GM23338 (cell line): ENCODE measurements at regions not wholly inside any gene's neighbourhood (a gene's known extent, or its start where the extent isn't known, plus 50 kb on each side); places are given as distances from the start of the nearest gene placed in this dataset.

Source experiments
- ATAC-seq: fragments of 200-7000 bp; cut with Tn5 transposase; 3 replicates; pipeline ENCODE4 v1.9.1; 2020
- DNase-seq: peaks from one replicate; pipeline ENCODE4 v3.0.0-alpha.2; 2015; ENCODE audit warnings: low spot score
- H2AFZ ChIP-seq: fragments of 200-600 bp; sonication (generic); 2 replicates; pipeline ENCODE4 v1.8.0; 2016; ENCODE audit warnings: antibody characterized with exemption, mild to moderate bottlenecking, moderate library complexity
- H3F3A ChIP-seq: fragments of 200-600 bp; sonication (generic); replicated peaks from 2 replicates; pipeline ENCODE4 v1.8.0; 2017; ENCODE audit warnings: antibody characterized with exemption, mixed run types, low read depth
- H3K27ac ChIP-seq: fragments of 200-600 bp; sonication (generic); 2 replicates; pipeline ENCODE4 v1.6.1; 2016; ENCODE audit warnings: low read depth
- H3K27me3 ChIP-seq: fragments of 200-600 bp; sonication (generic); 2 replicates; pipeline ENCODE4 v1.8.0; 2016; ENCODE audit warnings: mild to moderate bottlenecking, mixed run types, moderate library complexity; ENCODE audit not compliant: insufficient read depth
- H3K36me3 ChIP-seq: fragments of 200-600 bp; sonication (generic); 2 replicates; pipeline ENCODE4 v1.8.0; 2016; ENCODE audit warnings: mild to moderate bottlenecking; ENCODE audit not compliant: insufficient read depth
- H3K4me1 ChIP-seq: fragments of 200-600 bp; sonication (generic); 2 replicates; pipeline ENCODE4 v1.8.0; 2016; ENCODE audit warnings: mild to moderate bottlenecking, moderate library complexity; ENCODE audit not compliant: insufficient read depth
- H3K4me2 ChIP-seq: fragments of 200-600 bp; sonication (generic); 2 replicates; pipeline ENCODE4 v1.7.1; 2017; ENCODE audit warnings: mixed run types
- H3K4me3 ChIP-seq: fragments of 200-600 bp; sonication (generic); 2 replicates; pipeline ENCODE4 v1.6.1; 2016; ENCODE audit warnings: mixed run types
- H3K79me2 ChIP-seq: fragments of 200-600 bp; sonication (generic); replicated peaks from 2 replicates; pipeline ENCODE4 v1.8.0; 2017; ENCODE audit warnings: mild to moderate bottlenecking; ENCODE audit not compliant: insufficient read depth
- H3K9me2 ChIP-seq: fragments of 200-600 bp; sonication (generic); 2 replicates; pipeline ENCODE4 v1.8.0; 2017; ENCODE audit not compliant: insufficient read depth
- H4K20me1 ChIP-seq: fragments of 200-600 bp; sonication (generic); replicated peaks from 2 replicates; pipeline ENCODE4 v1.8.0; 2017; ENCODE audit warnings: mild to moderate bottlenecking; ENCODE audit not compliant: insufficient read depth
- H3K27ac Mint-ChIP-seq: 2 replicates; pipeline ENCODE4 v1.8.0; 2020; ENCODE audit warnings: inconsistent platforms, mild to moderate bottlenecking, moderate library complexity, mixed read lengths
- H3K27me3 Mint-ChIP-seq: 3 replicates; pipeline ENCODE4 v1.8.0; 2022; ENCODE audit warnings: low read depth, mild to moderate bottlenecking, moderate library complexity, mixed read lengths, inconsistent platforms; ENCODE audit not compliant: insufficient read depth, poor library complexity
- H3K36me3 Mint-ChIP-seq: 3 replicates; pipeline ENCODE4 v1.8.0; 2021; ENCODE audit warnings: low read depth, mild to moderate bottlenecking, inconsistent platforms, moderate library complexity, mixed read lengths
- H3K4me1 Mint-ChIP-seq: 3 replicates; pipeline ENCODE4 v1.8.0; 2020; ENCODE audit warnings: mild to moderate bottlenecking, inconsistent platforms, mixed read lengths
- H3K4me3 Mint-ChIP-seq: 3 replicates; pipeline ENCODE4 v1.8.0; 2021; ENCODE audit warnings: moderate library complexity, mild to moderate bottlenecking, inconsistent platforms, mixed read lengths
- H3K9me3 Mint-ChIP-seq: 3 replicates; pipeline ENCODE4 v1.8.0; 2020; ENCODE audit warnings: moderate library complexity, mild to moderate bottlenecking, inconsistent platforms, mixed read lengths
- CREB1 ChIP-seq: fragments of 250-450 bp; sonication (Bioruptor Pico); IDR thresholded peaks from 2 replicates; pipeline ENCODE4 v1.5.0; 2020; ENCODE audit warnings: low read depth, mild to moderate bottlenecking, moderate library complexity
- CTCF ChIP-seq, 2 experiments: fragments of 200-600 bp in 1 of 2; sonication (generic) in 1 of 2; conservative IDR thresholded peaks; 2 replicates each; pipeline versions ENCODE4 v1.5.1 to v1.6.1; 2016 to 2017; ENCODE audit warnings: antibody characterized with exemption in 2 of 2, low read depth in 2 of 2, mild to moderate bottlenecking in 2 of 2, moderate library complexity in 1 of 2
- ETS1 ChIP-seq: IDR thresholded peaks from 2 replicates; pipeline ENCODE4 v1.6.1; 2016; ENCODE audit warnings: antibody characterized with exemption
- EZH2 ChIP-seq: fragments of 200-600 bp; sonication (generic); IDR thresholded peaks from one replicate; pipeline ENCODE4 v1.8.0; 2017; ENCODE audit warnings: antibody characterized with exemption, mild to moderate bottlenecking, low read depth; ENCODE audit not compliant: unreplicated experiment
- EZH2phosphoT487 ChIP-seq: fragments of 200-600 bp; sonication (generic); IDR thresholded peaks from one replicate; pipeline ENCODE4 v1.8.1; 2018; ENCODE audit warnings: antibody characterized with exemption; ENCODE audit not compliant: unreplicated experiment
- JUNB ChIP-seq: IDR thresholded peaks from one replicate; pipeline ENCODE4 v1.6.1; 2016; ENCODE audit warnings: antibody characterized with exemption; ENCODE audit not compliant: unreplicated experiment
- NANOG ChIP-seq: IDR thresholded peaks from 2 replicates; pipeline ENCODE4 v1.6.1; 2016; ENCODE audit warnings: antibody characterized with exemption, borderline replicate concordance
- POLR2AphosphoS5 ChIP-seq: IDR thresholded peaks from 2 replicates; pipeline ENCODE4 v1.6.1; 2016; ENCODE audit warnings: antibody characterized with exemption, low read depth
- REST ChIP-seq: IDR thresholded peaks from one replicate; pipeline ENCODE4 v1.6.1; 2018; ENCODE audit warnings: antibody characterized with exemption; ENCODE audit not compliant: unreplicated experiment
- STAT1 ChIP-seq: IDR thresholded peaks from one replicate; pipeline ENCODE4 v1.6.1; 2016; ENCODE audit warnings: antibody characterized with exemption; ENCODE audit not compliant: unreplicated experiment
- ZNF114 ChIP-seq: fragments of 250-450 bp; sonication (Bioruptor Pico); IDR thresholded peaks from 2 replicates; pipeline ENCODE4 v1.5.0; 2020; ENCODE audit warnings: mild to moderate bottlenecking, moderate library complexity
- ZNF331 ChIP-seq: fragments of 250-450 bp; sonication (Bioruptor Pico); IDR thresholded peaks from 2 replicates; pipeline ENCODE4 v1.5.0; 2020; ENCODE audit warnings: low read depth, mild to moderate bottlenecking, moderate library complexity
- ZNF462 ChIP-seq: fragments of 250-450 bp; sonication (Bioruptor Pico); IDR thresholded peaks from 2 replicates; pipeline ENCODE4 v1.5.0; 2020; ENCODE audit warnings: mild to moderate bottlenecking, moderate library complexity

GRCh38 chr4:3858765-3859388 is 92.7 kb downstream of the ADRA2C start:
- ATAC-seq, result no peak
- H3K27me3 ChIP-seq, result no peaks in the 10 kb centered on the region
- no peaks in the 10 kb centered on the region for H3K36me3 ChIP-seq
- no peaks in the 10 kb centered on the region; the same call in 1 of the 2 replicates for H3K79me2 ChIP-seq
- no peaks in the 10 kb centered on the region for H3K9me2 ChIP-seq
- H3K4me1 ChIP-seq, result peaks cover 16% of the 10 kb centered on the region
- Mint-ChIP-seq H3K27ac (no peak overlapping the region), H3K4me1 (peaks cover 23% of the 10 kb centered on the region), H3K9me3 (no peaks in the 10 kb centered on the region), H3K4me3 (no peak overlapping the region), H3K36me3 (no peaks in the 10 kb centered on the region), H3K27me3 (peaks cover 15% of the 10 kb centered on the region)
- H3F3A ChIP-seq, result 0 out of 2 replicates have a peak, but pooled peaks cover 5% of the 10 kb centered on the region
- TF ChIP-seq NANOG (no peak), ZNF462 (no peak), ZNF114 (CRISPR knock-in tag) (no peak), EZH2phosphoT487 (no peak), POLR2AphosphoS5 (no peak), STAT1 (no peak), ETS1 (no peak), CREB1 (CRISPR knock-in tag) (no peak), CTCF (conservative IDR thresholded peaks at IDR 0.05; ENCODE audit: low read depth in 2 of 2) (no peak), EZH2 (no peak), JUNB (no peak), ZNF331 (CRISPR knock-in tag) (no peak), REST (no peak)
- H3K4me2 ChIP-seq, result no peak overlapping the region
- H3K27ac ChIP-seq, result no peak overlapping the region
- DNase-seq, result no peak
- H4K20me1 ChIP-seq, result no peaks in the 10 kb centered on the region
- H2AFZ ChIP-seq, result no peak overlapping the region
- no peak overlapping the region for H3K4me3 ChIP-seq
